ENCODE measurements at regions not wholly inside any gene's neighbourhood (a gene's known extent, or its start where the extent isn't known, plus 50 kb on each side); places are given as distances from the start of the nearest gene placed in this dataset.

DNA sequence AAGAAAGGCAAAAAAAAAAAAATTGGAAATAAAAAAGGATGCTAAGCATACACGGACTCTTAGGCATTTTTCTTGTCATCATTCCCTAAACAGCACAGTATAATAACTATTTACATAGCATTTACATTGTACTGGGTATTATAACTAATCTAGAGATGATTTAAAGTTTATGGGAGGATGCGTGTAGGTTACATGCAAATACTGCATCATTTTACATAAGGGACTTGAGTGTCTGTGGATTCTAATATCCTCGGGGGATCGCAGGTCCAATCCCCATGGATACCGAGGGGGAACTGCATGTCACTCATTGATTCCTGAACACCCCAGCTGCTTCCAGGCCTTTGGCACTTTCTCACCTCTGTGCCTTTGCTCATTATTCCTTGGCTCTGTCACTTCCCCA is 57.8 kb upstream of the SIPA1L2 start:
- no peak for FAIRE-seq
- no peak overlapping the region for H3K4me3 ChIP-seq (ENCODE audit: extremely low read depth in 1 of 4, insufficient read depth in 2 of 4, low read depth in 3 of 4, low read length in 4 of 4)
- H2BK12ac ChIP-seq (ENCODE audit: low read depth, low read length): no peak overlapping the region
- no peaks in the 10 kb centered on the region for H3K79me2 ChIP-seq (ENCODE audit: control insufficient read depth in 1 of 2, insufficient read depth in 2 of 2, low read length in 2 of 2)
- no peak overlapping the region for H4K91ac ChIP-seq (replicated peaks; ENCODE audit: insufficient read length, low read length)
- H2AFZ ChIP-seq (ENCODE audit: low read length): no peak overlapping the region
- CTCF ChIA-PET (ENCODE audit: partially characterized antibody): interaction anchor here (1.0 to 2.3 kb wide), 2 partner anchors 76 to 193 kb away, joined by 3 to 4 read pairs; no protein-coding TSS in a partner anchor
- POLR2A ChIA-PET (ENCODE audit: partially characterized antibody): no interaction called here
- H2BK5ac ChIP-seq (ENCODE audit: low read depth, low read length): no peak overlapping the region
- H3K56ac ChIP-seq (replicated peaks; ENCODE audit: insufficient read length, low read depth, low read length): no peak overlapping the region
- H3K14ac ChIP-seq (ENCODE audit: insufficient read length): no peak overlapping the region
- no peak overlapping the region for H2BK120ac ChIP-seq (replicated peaks; ENCODE audit: low read depth, low read length)
- H3K9me3 ChIP-seq (ENCODE audit: insufficient read depth in 2 of 2, low read depth in 1 of 2, low read length in 1 of 2): no peaks in the 10 kb centered on the region
- H2AK5ac ChIP-seq (ENCODE audit: low read depth, low read length): no peak overlapping the region
- 85% methylated on average over 5 of the region's 5 CpGs; no CpG with 5 or more reads in 1 of the 2 experiments for WGBS, 2 experiments (ENCODE audit: extremely low coverage in 1 of 2, insufficient coverage in 1 of 2, insufficient read length in 1 of 2, insufficient replicate concordance in 2 of 2, low coverage in 1 of 2, low lambda C conversion rate in 2 of 2, missing lambda C conversion rate in 1 of 2)
- no peaks in the 10 kb centered on the region; a peak in 2 of 7 replicates for H3K27me3 ChIP-seq (replicated peaks in 1 of 4; ENCODE audit: control insufficient read depth in 3 of 4, extremely low read depth in 1 of 4, insufficient read depth in 3 of 4, low read length in 3 of 4)
- H3K23ac ChIP-seq (ENCODE audit: insufficient read length): no peak overlapping the region
- H3K18ac ChIP-seq (ENCODE audit: extremely low read depth, low read length): no peak overlapping the region
- no peak overlapping the region for H4K8ac ChIP-seq (ENCODE audit: extremely low read depth, insufficient read depth, low read length)
- H3K9ac ChIP-seq (replicated peaks in 1 of 4; ENCODE audit: extremely low read depth in 1 of 4, low read depth in 3 of 4, low read length in 3 of 4): no peak overlapping the region
- H3K23me2 ChIP-seq (ENCODE audit: low read depth, low read length): no peaks in the 10 kb centered on the region
- DNase-seq (ENCODE audit: low read depth in 1 of 2, low spot score in 2 of 2): no peak
- H2BK20ac ChIP-seq (ENCODE audit: low read length): no peak overlapping the region
- H3K36me3 ChIP-seq (ENCODE audit: control insufficient read depth in 2 of 4, insufficient read depth in 4 of 4, low read length in 3 of 4): no peaks in the 10 kb centered on the region
- no peak overlapping the region for H3K27ac ChIP-seq (ENCODE audit: low read depth, low read length)
- no peak overlapping the region for H2BK15ac ChIP-seq (ENCODE audit: low read length)
- no peak overlapping the region for H3K4ac ChIP-seq (replicated peaks; ENCODE audit: insufficient read length, low read depth, low read length)
- no peaks in the 10 kb centered on the region for H3K79me1 ChIP-seq (ENCODE audit: low read depth, low read length)
- H3K4me1 ChIP-seq (replicated peaks in 1 of 4; ENCODE audit: control insufficient read depth in 3 of 4, insufficient read depth in 4 of 4, low read length in 3 of 4): no peaks in the 10 kb centered on the region
- no peaks in the 10 kb centered on the region for H4K20me1 ChIP-seq (replicated peaks in 1 of 2; ENCODE audit: control insufficient read depth in 1 of 2, insufficient read depth in 2 of 2, low read length in 2 of 2)
- H3K4me2 ChIP-seq (ENCODE audit: insufficient read depth in 1 of 2, low read depth in 2 of 2, low read length in 2 of 2): no peak overlapping the region
- no peak overlapping the region for H4K5ac ChIP-seq (ENCODE audit: insufficient read length, low read depth, low read length)
- no peak for TF ChIP-seq NRF1 (IDR thresholded peaks at IDR 0.05; ENCODE audit: low read depth, low read length)
- TF ChIP-seq HDAC2 (IDR thresholded peaks at IDR 0.05; ENCODE audit: borderline replicate concordance in 1 of 2, low read depth in 2 of 2, low read length in 2 of 2): no peak
- TF ChIP-seq SRF (IDR thresholded peaks at IDR 0.05; ENCODE audit: low read depth, low read length): no peak
- no peak for TF ChIP-seq EGR1 (IDR thresholded peaks at IDR 0.05; ENCODE audit: borderline replicate concordance, low read depth, low read length)
- no peak for TF ChIP-seq EZH2 (IDR thresholded peaks at IDR 0.05; ENCODE audit: low read depth, low read length, severe bottlenecking)
- no peak for TF ChIP-seq GABPA (IDR thresholded peaks at IDR 0.05; ENCODE audit: borderline replicate concordance, insufficient read depth, low read length)
- no peak for TF ChIP-seq TBP (IDR thresholded peaks at IDR 0.05; ENCODE audit: low read depth, low read length)
- TF ChIP-seq BCL11A (IDR thresholded peaks at IDR 0.05; ENCODE audit: low read depth in 2 of 2, low read length in 2 of 2): no peak
- no peak for TF ChIP-seq CEBPB (IDR thresholded peaks at IDR 0.05; ENCODE audit: low read depth, low read length)
- no peak for TF ChIP-seq CHD1 (IDR thresholded peaks at IDR 0.05; ENCODE audit: low read depth, low read length)
- TF ChIP-seq, protein P1, sequence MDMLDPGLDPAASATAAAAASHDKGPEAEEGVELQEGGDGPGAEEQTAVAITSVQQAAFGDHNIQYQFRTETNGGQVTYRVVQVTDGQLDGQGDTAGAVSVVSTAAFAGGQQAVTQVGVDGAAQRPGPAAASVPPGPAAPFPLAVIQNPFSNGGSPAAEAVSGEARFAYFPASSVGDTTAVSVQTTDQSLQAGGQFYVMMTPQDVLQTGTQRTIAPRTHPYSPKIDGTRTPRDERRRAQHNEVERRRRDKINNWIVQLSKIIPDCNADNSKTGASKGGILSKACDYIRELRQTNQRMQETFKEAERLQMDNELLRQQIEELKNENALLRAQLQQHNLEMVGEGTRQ (IDR thresholded peaks at IDR 0.05; ENCODE audit: low read length): no peak
- no peak for TF ChIP-seq SIRT6 (IDR thresholded peaks at IDR 0.05; ENCODE audit: low read length)
- TF ChIP-seq BACH1 (IDR thresholded peaks at IDR 0.05; ENCODE audit: low read length): no peak

All from H1 (cell line).